ENCODE measurements at regions not wholly inside any gene's neighbourhood (a gene's known extent, or its start where the extent isn't known, plus 50 kb on each side); places are given as distances from the start of the nearest gene placed in this dataset.

DNA sequence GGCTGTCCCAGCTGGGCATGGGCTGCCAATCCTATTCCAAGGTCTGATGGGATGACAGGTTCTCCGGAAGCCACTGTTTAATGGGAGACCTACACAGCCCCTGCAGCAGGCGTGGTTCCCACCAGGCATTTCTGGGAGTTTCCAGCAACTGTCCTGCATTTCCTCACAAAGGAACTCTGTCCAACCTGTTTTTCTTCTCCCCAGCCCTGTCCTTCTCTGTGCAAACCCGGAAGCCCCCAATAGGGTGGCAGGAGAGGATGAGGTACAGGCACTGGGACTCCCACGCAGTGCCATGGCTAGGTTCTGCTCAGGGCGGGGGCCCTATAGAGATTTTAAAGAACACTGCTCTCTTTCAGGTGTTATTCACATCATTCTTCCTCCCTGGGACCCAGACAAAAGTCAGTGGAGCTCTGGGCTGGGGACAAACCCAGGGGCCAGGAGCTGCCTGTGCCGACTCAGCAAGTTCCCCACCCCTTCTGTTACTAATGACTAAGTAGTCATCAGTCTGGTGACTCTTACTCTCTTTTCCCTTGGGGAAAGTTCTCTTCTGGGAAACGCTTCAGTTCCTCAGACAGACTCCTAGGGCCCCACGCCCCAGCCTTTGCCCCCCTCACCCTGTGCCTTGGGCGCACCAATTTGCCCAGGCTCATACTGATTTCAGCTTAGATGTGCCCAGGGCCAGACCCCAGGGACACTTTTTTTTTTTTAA is 97.7 kb downstream of the CD47 start:
- no peak for DNase-seq (ENCODE audit: low spot score)

DNA sequence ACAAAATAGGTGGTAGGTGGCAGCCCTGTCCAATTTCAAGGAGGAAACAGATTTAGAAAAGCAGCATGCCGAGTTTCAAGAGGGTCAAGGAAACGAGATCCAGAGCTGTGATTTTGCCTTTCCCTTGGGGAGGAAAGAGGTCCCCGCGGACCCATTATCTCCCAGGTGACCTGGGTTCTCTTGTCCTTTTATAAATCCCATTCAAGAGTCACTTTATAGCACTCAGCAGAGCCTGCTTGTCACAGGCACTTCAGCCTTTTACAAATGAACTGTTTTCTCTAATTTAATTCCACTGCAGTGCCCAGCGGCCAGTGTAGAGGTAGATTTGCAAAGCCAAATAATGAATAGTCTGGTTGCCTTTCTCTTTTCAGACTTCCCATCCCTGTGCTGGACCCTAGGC is 99.9 kb downstream of the CD47 start:
- no peak for DNase-seq (ENCODE audit: low spot score)

DNA sequence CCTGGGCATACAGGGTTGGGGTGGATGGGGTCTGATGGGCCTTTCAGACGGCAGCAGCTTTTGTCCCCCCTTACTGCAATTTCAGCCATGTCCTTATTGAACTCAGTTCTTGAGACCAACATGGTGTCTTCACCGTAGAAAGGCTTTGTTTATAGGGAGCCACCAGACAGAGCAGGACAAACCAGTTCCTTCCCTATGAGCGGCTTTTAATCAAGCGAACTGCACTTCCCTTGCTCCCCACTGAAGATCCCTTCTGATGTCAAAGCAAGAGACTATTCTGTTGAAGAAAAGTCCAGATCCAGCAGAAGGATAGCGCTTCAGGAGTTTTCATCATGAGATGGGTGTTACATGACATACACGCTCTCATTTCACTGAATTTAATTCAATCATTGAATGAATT is 100.4 kb downstream of the CD47 start:
- DNase-seq (ENCODE audit: low spot score): no peak

DNA sequence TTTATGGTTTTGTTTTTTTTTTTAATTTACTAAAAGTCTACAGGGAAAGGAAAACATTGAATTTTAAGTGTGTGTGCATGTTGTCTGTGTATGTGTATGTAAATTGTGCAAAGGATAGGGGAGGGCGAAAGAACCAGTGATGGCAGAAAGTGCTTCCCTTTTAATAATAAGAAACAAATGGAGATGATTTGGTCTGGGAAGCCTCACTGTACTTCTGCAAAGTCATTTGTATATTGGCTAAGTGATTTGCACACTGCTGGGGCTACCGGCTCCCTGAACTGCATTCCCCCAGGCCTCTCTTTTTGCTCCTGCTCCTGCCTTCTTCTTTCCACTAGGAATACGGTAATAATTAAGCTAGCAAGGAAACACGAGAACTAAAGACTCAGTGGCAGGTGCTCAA is 101.2 kb downstream of the CD47 start:
- no peak for DNase-seq (ENCODE audit: low spot score)

DNA sequence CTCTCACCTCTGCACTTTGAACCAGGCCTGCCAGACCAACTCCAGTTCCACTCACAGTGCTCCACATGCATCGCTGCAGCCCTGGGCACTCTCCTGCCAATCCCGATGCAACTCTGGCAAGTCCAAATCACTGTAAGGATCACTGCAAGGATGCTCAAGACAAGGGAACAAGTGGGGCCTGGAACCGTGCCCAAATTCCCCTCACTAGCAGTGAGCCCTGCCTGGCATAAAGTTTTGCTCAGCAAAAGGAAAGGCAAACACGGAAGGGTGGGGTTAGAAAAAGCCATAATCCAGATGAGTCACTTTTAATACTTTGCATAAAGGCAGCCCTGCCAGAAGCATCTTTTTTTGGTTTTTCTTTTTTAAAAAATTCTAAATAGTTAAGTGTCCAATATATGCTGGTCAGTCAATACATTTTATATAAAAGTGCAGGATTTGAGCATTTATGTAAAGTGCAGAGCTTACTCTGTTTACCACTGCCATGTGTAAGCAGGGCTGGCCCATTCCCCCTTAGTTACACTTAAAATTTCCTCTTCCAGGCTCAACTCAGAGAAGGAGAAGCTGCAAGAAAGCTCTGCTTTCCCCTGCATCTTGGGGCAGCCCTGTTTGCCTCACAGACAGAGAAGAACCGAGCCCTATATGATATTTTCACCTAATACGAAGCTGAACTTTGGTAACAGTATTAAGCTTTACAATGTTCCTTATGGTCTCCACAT is 102.2 kb downstream of the CD47 start:
- DNase-seq (ENCODE audit: low spot score): no peak

DNA sequence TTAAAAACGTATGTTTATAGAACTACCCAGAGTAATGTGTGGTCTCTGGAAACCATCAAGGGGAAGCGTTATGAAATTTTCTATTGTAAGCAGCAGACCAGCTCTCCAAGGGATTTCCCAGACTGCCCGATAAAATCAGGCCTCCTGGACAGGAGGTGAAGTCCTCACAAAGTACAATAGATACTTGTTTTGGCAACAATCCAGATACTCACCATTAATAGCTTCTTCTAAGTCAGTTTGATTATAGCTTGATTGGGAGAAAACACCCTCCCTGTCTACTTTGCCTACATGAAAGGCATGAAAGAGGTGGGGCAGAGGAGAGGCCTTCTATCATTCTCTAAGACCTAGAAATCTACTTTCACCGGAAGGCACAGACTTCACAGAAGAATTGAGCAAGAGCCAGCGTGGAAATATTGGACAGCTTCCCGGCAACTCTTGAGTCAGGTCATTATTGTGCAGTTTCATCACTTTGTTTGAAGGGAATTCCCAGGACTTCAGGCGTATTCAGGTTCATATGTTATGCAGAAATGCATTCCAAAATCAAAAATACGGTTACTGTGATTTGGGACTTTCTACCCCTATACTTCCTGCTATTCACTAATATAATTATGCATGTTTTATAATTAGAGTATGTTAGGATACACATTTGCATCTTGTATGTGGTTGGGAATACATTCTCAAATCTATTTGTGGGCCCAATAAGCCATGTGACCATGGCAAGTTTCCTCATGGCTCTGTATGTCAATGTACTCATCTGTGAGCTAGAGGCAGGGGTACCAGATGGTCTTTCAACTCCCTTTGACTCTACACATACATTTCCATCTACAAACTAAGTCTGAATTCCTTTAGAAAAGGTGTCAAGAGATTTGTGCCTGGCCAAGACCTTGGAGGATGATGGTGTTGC is 103.5 kb downstream of the CD47 start:
- DNase-seq (ENCODE audit: low spot score): no peak

DNA sequence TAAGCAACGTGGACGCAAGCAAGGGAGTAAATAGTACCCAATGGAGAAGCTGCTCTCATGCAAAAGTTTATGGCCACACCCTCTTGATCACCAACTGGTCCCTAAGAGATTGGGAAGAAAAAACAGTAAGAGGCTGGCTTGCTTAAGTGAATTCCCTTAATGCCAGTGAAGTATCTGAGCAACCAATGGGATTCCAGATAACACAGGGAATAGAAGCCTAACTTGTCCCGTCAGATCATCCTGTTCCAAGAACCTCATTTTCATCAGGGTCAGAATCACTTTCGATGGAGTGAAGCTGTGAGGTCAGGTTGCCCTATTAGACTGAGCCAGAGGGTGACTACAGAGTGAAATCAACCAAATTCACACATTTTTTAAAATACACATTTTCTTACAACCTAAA is 104.3 kb downstream of the CD47 start:
- no peak for DNase-seq (ENCODE audit: low spot score)

DNA sequence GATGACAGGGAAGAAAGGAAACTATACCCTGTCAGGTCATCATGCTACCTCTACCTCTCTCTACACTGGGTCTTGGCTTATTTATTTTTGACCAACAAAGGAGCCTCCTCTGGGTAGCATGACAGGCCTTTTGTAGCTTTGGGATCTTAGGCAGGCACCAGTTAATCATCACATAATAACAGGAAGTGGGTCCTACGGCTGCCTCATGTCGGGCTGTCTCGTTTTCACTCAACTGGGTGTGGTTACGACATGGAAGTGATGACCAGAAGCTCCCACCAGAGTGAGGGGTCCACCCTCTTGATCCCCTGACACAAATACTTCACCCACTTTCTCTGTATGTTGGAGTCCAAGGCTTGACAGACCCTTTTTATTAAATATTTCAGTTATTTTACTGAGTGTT is 105.3 kb downstream of the CD47 start:
- no peak for DNase-seq (ENCODE audit: low spot score)

DNA sequence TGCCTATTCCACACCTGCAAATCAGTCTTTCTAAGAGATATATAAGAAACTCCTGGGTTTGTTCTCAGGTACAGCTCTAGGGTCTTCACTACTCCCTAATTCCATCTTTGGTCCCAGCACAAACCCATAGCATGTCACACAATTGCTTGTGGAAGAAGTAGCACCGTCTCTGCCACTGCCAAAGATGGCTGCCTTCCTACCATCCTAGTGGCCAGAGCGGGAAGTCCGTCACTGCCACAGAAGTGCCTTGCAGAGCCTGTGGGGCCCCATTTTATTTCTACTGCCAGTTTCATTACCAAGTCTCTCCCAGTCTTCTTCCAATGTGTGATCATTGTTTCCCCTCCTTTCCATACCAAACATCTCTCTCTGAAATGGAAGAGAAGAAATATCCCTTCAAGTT is 107.6 kb downstream of the CD47 start:
- DNase-seq (ENCODE audit: low spot score): no peak

DNA sequence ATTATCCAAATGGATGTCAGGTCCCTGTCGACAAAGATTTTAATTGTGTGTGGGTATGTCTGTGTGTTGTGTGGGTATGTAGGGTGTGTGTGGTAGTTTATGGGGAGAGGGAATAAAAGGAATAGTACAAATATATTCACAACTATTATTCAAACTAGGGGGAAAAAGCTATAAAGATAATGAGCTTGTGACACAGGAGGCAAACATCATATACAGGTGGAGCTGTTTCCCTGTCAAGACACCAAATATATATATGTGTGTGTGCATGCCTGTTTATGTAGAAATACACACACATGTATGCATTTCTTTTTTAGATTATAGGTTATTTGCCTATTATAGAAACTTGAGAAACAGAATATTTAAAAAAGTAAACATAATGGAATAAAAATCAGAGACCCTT is 108.7 kb downstream of the CD47 start:
- DNase-seq (ENCODE audit: low spot score): no peak

DNA sequence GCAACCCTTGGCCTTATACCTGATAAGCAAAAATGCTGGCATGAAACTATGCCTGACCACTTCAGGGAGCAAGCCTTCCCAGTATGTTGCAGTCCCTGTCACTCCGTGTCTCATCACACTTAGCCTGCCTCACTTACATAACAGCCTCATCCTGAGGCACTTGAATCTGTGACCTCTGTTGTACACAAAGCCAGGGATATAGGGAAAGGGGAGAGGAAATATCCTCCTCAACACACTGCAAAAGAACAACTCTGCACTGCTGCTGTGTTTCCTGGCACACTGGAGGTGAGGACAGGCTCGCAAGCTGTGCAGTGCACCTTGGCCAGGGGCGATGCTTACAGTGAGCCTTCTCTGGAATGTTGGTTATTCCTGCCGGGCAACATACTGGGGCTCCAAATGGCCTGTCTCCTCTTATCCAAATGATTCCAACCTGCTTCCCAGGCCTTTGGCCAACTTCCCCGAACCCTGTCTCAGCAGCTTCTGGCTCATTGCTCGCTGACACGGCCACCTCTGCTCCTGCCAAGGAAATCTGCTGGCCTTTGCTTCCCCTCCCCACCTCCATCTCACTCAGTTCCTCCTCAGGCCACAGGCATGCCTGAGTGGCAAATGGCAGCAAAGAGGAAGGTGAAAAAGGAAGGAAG is 109.2 kb downstream of the CD47 start:
- DNase-seq (ENCODE audit: low spot score): no peak

DNA sequence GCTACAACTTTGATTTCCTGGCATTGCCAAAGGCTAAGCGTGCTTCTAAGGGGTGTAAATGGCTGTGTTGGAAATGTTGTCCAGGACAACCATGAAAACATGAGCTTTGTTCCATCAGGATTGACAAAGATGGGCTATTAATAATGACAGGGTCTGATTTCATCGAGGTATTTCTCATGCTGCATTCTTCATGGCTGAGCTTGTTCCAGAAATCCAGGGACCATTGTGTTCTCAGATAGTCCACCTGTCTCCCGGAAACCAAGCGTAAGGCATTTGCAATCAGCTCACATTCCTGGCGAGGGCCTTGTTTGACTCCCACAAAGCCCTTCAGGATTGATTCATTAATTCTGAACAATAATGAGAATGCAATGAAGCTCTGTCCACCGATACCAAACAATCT is 111.3 kb downstream of the CD47 start:
- DNase-seq (ENCODE audit: low spot score): no peak

DNA sequence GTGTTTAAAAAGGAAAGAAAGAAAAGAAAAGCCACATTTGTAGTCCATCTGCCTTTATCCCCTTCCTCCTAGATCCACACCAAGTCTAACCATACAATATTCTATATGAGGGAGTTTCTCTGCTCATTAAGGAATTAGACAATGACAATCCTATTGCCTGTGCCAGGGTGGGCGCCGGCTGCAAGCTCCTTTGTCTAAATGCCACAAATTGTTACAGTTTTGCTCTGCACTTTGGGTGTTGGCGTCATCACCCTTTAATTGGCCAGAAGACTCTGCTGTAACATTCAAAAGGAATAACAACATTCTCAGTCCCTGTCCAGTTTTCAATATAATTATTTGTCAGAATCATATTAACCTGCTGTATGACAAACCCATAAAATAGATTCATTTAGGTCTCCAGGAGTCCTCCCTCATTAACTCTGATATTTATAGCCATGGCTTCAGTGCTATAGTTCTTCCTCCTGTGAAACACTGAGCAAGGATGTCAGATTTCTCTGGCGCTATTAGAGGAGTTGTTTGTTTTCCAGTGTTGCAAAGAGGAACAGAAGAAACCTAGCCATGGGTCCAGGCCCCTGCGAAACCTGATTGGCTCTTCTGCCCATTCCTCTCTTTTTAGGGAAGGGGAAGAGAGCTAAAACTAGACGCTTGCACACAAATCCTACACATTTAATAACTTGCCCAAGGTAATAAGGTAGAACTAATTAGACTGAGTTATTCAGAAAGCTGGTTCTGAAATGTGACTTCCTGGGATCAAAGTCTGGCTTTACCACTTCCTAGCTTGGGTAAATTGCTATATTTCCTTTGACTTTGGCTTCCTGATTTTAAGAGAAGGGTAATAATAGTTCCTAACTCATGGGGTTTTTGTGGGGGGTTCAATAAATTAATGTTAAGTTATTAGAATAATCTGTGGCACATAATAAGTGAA is 112.4 kb downstream of the CD47 start:
- DNase-seq (ENCODE audit: low spot score): no peak

DNA sequence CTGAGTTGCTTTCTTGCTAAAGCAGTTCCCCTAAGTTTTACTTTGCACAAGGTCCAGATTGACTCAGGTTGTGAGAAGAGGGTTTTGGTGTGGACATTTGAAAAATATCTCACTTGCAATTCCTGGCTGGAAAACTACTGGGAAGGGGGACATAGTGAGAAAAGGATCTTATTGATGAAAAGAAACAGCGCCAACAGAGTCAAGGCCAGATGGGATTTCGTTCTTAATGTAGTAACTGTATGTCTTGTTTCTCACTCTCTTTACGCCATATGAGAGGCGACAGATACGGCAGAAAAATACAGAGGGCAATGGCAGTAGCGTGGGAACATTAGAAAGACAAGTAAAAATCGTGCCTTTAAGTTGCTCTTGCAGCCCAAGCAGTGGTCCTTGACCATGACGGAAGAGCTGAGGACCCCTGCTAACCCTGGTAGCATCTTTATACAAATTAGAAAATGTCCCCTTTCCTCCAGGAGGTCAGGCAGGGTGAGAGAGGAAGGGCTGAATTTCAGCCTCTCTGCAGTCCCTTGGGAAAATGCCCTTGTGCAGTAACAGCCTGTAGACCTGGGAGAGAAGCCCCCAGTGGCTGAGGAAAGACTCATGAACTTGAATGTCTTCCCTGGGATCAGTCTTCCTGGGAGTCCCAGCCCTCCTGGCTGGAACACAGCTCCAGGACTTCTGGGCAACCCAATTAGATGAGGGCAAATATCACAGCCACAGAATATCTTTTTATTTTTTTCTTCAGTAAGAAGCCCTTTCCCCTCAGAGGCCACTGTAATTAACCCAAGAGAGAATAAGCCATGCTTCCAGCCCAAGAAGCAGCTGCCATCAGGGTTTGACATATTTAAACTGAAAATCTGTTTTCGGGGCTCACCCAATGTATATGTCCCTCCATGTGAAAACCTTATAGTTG is 113.4 kb downstream of the CD47 start:
- no peak for DNase-seq (ENCODE audit: low spot score)

DNA sequence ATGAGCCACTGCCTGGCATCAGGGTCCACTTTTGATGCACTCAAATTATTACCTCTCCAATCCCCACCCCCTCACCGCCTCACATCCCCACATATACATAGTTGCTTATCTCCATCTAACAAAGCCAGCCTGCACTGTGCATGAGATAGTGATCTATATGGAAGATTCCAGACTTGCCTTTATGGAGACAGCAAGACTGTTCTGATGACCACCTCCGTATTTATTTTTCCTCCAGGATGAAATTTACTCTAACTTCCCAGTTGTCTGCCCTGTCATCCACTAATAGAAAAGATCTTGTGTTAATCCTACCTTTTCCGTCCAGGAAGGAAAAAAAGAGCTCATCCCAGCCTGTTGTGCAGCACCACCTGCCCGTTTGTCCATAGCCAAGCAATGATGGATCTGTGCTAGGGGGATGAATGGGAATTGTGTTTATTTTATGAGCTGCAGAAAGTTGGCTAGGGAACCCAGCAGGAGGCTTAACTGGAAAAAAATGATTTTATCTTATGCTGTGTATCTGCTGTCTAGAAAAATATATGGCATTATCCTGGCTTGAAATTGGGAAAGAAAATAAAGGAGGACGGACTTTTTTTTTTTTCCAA is 114.5 kb downstream of the CD47 start:
- no peak for DNase-seq (ENCODE audit: low spot score)

DNA sequence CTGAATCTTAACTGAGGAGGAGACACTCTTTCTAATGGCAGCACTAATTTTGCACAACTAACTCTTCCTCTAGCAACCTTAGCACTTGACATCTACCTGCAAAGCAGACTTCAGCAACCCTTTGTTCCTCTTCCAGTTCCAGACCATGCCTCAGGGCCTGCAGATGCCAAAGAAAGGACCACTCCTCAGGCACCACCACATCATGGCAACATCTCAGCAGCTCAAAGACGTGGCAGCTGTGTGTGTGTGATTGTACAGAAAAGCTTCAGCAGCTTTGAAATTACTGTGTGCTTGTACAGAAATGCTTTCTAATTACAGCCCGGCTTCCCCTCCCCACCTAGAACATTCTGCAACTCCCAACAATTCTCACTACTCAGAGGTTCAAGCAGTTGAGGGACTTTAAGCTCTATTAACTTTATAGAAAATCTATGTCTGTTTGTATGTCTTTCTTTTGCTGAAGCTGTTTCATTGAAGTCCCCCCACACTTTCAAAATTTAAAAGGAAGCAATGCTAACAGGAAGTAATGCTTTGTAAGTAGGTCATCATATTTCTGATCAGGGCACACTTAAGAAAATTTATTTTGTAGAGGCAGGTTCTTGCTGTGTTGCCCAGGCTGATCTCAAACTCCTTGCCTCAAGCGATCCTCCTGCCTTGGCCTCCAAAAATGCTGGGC is 115.2 kb downstream of the CD47 start:
- no peak for DNase-seq (ENCODE audit: low spot score)

DNA sequence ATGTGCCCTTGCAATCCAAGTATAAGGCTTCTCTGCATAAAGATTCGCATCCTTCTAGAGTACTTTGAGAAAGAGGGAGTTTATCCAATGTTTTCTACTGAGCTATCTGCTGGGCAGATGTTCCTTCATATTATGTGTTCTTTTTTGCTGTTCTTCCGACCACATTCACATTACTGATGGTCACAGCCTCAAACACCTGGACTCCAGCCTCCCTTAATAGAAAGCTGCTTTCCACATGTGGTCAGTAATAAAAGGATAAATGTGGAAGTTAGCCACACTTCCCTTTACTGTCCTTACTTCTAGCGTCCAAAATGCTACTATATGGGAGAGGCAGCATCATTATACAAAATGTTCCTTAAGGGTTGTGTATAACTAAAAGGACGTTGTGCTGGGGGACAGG is 116.9 kb downstream of the CD47 start:
- no peak for DNase-seq (ENCODE audit: low spot score)

DNA sequence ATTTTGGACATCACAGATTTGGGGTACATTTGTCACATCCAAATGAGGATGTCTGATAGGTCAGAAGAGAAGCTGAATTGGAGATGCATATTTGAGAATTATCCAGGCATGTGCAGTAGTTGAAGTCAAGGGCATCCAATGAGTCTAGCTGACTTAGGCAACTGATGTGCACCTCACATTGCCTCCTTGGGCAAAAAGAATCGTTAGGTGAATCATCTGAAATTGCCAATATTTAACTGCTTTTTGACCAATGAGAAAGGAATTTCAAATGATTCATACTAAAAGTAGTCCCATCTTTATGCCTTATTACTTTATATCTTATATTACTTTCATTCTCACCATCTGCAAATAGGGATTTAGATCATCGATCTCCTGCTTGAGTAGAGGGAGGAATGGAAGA is 117.7 kb downstream of the CD47 start:
- DNase-seq (ENCODE audit: low spot score): no peak

DNA sequence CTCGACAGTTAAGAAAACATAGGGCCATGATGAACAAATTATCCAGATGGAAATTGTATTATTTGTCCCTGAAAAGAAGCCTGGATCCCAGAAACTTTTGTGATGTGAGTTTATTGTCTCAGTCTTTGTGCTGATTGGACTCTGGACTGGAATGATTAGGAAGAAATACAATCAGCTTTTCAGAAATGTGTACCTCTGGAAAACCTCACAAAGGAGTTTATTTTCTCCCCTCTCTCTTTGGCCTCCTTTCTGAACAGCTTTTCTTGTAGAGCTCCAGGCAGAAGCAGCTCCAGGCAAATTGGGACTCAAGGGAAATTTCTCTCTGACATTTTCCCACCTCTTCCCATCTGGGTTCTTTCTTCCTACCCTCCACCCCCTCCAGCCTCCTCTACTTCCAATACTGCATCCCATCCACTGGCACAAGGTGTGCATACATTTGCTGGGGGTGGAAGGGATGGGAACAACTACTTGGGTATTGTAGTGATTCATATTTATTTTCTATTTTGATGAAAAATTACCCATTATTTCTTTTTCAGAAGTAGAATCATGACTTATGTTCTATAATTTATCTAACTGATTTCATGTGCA is 119.7 kb downstream of the CD47 start:
- DNase-seq (ENCODE audit: low spot score): no peak

All from germinal center (tissue), 1 donor.